Neural cell (in vitro differentiated cells): ENCODE measurements at regions not wholly inside any gene's neighbourhood (a gene's known extent, or its start where the extent isn't known, plus 50 kb on each side); places are given as distances from the start of the nearest gene placed in this dataset.

ENCODE experiments used
- CTCF ChIP-seq: fragments of 450-650 bp; IDR thresholded peaks from 2 replicates; pipeline ENCODE4 v1.5.1; 2014; ENCODE audit warnings: antibody characterized with exemption, mild to moderate bottlenecking, moderate library complexity; ENCODE audit not compliant: poor library complexity, severe bottlenecking
- MXI1 ChIP-seq: fragments of 450-650 bp; conservative IDR thresholded peaks from 2 replicates; pipeline ENCODE4 v1.6.1; 2014; ENCODE audit warnings: antibody characterized with exemption, mild to moderate bottlenecking; ENCODE audit not compliant: poor library complexity, severe bottlenecking
- RAD21 ChIP-seq: fragments of 450-650 bp; conservative IDR thresholded peaks from 2 replicates; pipeline ENCODE4 v1.6.1; 2014; ENCODE audit warnings: antibody characterized with exemption, mild to moderate bottlenecking, moderate library complexity
- REST ChIP-seq: IDR thresholded peaks from 2 replicates; pipeline ENCODE4 v1.6.1; 2012; ENCODE audit warnings: borderline replicate concordance
- TAF1 ChIP-seq: IDR thresholded peaks from 2 replicates; pipeline ENCODE4 v1.6.1; 2012; ENCODE audit warnings: low read depth

- TF ChIP-seq CTCF (no peak), TAF1 (no peak), MXI1 (no peak), RAD21 (no peak), REST (no peak)
Measured at GRCh38 chr4:72993876-72994275, 75.6 kb downstream of the COX18 start.
